ENCODE measurements at regions not wholly inside any gene's neighbourhood (a gene's known extent, or its start where the extent isn't known, plus 50 kb on each side); places are given as distances from the start of the nearest gene placed in this dataset.
A peak's percentile ranks its signal among the peaks of the same experiment; 100 is the strongest.

DNA sequence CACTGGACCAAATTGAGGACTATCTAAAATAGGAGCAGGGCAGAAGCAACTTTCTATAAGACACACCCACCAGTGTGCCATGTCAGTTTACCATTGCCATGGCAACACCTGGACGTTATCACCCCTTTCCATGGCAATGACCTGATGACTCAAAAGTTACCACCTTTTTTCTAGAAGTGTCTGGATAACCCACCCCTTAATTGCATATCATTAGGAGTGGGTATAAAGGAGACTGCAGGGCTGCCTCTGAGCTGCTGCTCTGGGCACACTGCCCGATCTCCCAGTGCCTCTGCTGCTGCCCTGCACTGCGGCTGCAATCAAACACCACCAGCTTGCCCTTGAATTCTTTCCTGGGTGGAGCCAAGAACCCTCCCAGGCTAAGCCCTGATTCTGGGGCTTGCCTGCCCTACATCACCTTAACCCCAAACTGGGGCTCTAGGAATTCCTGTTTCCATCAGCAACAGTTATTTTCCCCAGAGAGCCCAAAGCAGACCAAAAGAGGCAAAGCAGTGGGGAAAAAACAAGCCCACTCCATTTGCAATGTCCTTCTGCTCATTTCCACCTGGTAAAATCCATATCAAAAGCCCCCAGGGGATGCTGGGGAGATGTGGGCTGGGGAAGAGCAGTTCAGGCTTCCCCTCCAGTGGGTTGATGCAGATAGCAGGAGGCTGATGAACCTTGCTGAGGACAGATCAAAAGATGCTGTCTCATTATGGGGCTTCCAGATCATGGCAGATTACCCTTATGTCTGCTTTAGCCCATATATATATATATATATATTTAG is 129.5 kb upstream of the NCOR2 start:
- no peak overlapping the region for H3K27ac ChIP-seq (ENCODE audit: low read depth, low read length)
- peaks cover 6 to 37% (median 14%) of the 10 kb centered on the region in 5 donors for H3K4me1 ChIP-seq (ENCODE audit: control insufficient read depth in 5 of 5, insufficient read depth in 5 of 5, low read length in 5 of 5)
- no peak overlapping the region for H3K9ac ChIP-seq (ENCODE audit: low read length in 5 of 5)
- peaks cover 3 to 10% (median 9%) of the 10 kb centered on the region in 5 donors for H3K9me3 ChIP-seq (ENCODE audit: control insufficient read depth in 5 of 5, low read length in 5 of 5)
- no peaks in the 10 kb centered on the region for H3K27me3 ChIP-seq (ENCODE audit: control insufficient read depth in 5 of 5, insufficient read depth in 4 of 5, low read length in 5 of 5)
- no peak overlapping the region for H3K4me3 ChIP-seq (ENCODE audit: low read depth in 1 of 5, low read length in 5 of 5)
- no peaks in the 10 kb centered on the region for H3K36me3 ChIP-seq (ENCODE audit: control insufficient read depth in 5 of 5, insufficient read depth in 5 of 5, low read length in 5 of 5)

DNA sequence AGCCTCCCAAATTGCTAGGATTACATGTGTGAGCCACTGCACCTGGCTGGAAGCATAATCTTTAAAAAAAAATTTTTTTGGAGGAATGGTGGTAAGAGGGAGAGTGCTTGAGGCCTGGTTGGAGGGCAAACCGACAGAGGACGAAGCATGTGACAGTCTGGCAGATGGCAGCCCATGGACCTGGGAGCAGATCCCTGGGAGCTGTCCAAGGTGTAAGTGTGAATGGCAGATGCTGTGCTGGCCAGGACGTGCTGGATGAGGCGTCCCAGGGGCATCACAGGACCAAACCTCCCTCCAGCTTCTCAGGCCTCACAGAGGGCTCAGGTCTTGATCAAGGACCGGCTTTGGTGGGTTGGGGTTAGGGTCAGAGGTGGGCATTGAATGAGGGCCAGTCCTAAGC is 128.4 kb upstream of the NCOR2 start:
- H3K9me3 ChIP-seq (ENCODE audit: control insufficient read depth in 5 of 5, low read length in 5 of 5) = peaks cover 3 to 15% (median 11%) of the 10 kb centered on the region in 5 donors
- no peak overlapping the region for H3K4me3 ChIP-seq (ENCODE audit: low read depth in 1 of 5, low read length in 5 of 5)
- H3K36me3 ChIP-seq (ENCODE audit: control insufficient read depth in 5 of 5, insufficient read depth in 5 of 5, low read length in 5 of 5) = no peaks in the 10 kb centered on the region
- peaks cover 4 to 28% (median 8%) of the 10 kb centered on the region in 5 donors for H3K4me1 ChIP-seq (ENCODE audit: control insufficient read depth in 5 of 5, insufficient read depth in 5 of 5, low read length in 5 of 5)
- H3K27me3 ChIP-seq (ENCODE audit: control insufficient read depth in 5 of 5, insufficient read depth in 4 of 5, low read length in 5 of 5) = no peaks in the 10 kb centered on the region
- no peak overlapping the region for H3K9ac ChIP-seq (ENCODE audit: low read length in 5 of 5)
- H3K27ac ChIP-seq (ENCODE audit: low read depth, low read length) = no peak overlapping the region

DNA sequence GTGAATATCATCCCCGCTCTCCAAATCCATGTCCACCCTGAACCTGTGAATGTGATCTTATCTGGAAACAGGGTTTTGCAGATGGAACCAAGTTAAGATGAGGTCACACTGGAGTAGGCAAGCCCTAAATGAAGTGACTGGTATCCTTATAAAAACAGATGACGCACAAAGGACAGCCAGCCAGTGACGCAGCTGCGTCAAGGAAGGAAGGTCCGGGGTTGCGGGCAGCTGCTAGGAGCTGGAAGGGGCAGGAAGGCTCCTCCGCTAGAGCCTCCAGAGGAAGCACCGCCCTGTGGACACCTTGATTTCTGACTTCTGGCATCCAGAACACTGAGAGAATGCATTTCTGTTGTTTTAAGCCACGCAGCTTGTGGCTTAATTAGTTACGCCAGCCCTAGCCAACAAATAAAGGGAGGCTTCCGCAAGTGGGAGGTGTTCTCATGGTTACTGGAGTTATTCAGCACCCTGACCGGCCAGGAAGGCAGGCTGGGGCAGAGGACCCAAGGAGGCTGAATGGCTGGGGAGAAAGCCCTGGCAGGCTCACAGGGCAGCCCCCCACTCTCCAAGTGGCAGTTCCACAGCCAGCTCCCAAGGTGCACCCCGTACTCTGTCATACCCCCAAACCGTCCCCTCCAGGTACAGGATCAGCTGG is 127.6 kb upstream of the NCOR2 start:
- Histone ChIP-seq H3K27ac (ENCODE audit: low read depth, low read length) (peak overlapping the region; percentile 46), H3K27me3 (ENCODE audit: control insufficient read depth in 5 of 5, insufficient read depth in 4 of 5, low read length in 5 of 5) (no peaks in the 10 kb centered on the region), H3K9me3 (ENCODE audit: control insufficient read depth in 5 of 5, low read length in 5 of 5) (peaks cover 3 to 15% (median 11%) of the 10 kb centered on the region in 5 donors), H3K9ac (ENCODE audit: low read length in 5 of 5) (no peak overlapping the region), H3K36me3 (ENCODE audit: control insufficient read depth in 5 of 5, insufficient read depth in 5 of 5, low read length in 5 of 5) (no peaks in the 10 kb centered on the region), H3K4me3 (ENCODE audit: low read depth in 1 of 5, low read length in 5 of 5) (no peak overlapping the region), H3K4me1 (ENCODE audit: control insufficient read depth in 5 of 5, insufficient read depth in 5 of 5, low read length in 5 of 5) (peaks cover 0 to 22% (median 4%) of the 10 kb centered on the region in 5 donors)

DNA sequence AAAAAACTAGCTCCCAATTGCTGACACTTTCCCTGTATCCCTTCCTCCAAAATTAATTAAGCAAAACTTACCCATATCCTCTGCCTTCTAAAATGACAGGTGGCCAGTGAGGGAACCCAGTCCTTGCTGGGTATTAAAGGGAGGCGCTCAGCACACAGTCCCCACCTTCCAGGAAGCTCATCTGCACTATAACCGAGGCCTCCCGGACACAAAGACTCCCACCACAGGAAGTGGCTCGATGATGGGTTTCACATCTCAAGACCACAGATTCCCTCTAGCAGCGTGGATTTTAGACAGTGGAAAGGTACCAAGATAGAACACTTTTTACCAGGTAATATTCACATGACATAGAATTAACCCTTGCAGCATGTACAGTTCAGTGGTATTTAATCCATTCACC is 126.8 kb upstream of the NCOR2 start:
- Histone ChIP-seq H3K27me3 (ENCODE audit: control insufficient read depth in 5 of 5, insufficient read depth in 4 of 5, low read length in 5 of 5) (no peaks in the 10 kb centered on the region), H3K27ac (ENCODE audit: low read depth, low read length) (peak overlapping the region; percentile 46), H3K9ac (ENCODE audit: low read length in 5 of 5) (no peak overlapping the region), H3K4me3 (ENCODE audit: low read depth in 1 of 5, low read length in 5 of 5) (no peak overlapping the region), H3K36me3 (ENCODE audit: control insufficient read depth in 5 of 5, insufficient read depth in 5 of 5, low read length in 5 of 5) (no peaks in the 10 kb centered on the region), H3K9me3 (ENCODE audit: control insufficient read depth in 5 of 5, low read length in 5 of 5) (peaks cover 3 to 15% (median 11%) of the 10 kb centered on the region in 5 donors), H3K4me1 (ENCODE audit: control insufficient read depth in 5 of 5, insufficient read depth in 5 of 5, low read length in 5 of 5) (peaks cover 0 to 26% (median 4%) of the 10 kb centered on the region in 5 donors)

DNA sequence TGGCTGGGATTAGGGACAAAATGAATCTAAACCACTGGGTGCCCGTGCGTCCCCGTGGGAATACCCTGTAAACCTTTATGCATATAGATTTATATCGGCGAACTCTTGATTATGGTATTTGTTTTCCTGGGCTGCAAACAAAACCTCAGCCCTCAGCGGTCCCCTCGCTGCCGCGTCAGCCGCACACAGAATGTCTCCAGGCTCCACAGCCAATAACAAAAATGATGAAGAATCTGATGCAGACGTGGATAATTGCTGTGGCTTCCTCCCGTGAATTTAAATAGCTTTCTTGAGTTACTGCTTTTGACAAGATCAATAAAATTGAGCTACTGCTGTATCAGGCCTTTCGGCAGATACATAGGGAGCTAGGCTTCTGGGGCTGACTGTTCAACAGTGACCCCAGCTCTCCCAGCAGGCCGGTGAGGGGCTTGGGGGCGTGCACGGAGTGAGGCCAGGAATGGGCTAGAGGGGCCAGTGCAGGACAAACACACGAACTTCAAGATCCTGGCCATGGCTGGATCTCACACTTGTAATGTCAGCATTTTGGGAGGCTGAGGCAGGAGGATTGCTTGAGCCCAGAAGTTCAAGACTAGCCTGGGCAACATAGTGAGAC is 125.8 kb upstream of the NCOR2 start:
- no peak overlapping the region for H3K9ac ChIP-seq (ENCODE audit: low read length in 5 of 5)

DNA sequence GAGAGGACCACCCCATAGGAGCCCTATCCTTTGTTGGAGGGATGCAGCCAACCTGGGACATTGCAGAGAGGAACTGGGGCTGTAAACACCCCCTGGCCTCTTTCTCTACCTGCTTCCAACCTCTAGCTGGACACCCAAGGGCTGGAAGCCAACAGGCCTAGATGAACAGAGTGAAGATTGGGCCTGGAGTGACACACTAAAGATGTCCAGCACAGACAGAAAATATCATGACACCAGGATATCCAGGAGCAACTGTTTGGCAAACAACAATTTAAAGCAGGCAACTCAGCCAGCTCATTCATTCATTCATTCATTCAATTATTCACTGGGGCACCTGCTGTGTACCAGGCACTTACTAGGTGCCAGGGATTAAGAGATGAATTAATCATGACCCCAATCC is 125.0 kb upstream of the NCOR2 start:
- Histone ChIP-seq H3K9me3 (ENCODE audit: control insufficient read depth in 5 of 5, low read length in 5 of 5) (peaks cover 3 to 15% (median 11%) of the 10 kb centered on the region in 5 donors), H3K27me3 (ENCODE audit: control insufficient read depth in 5 of 5, insufficient read depth in 4 of 5, low read length in 5 of 5) (no peaks in the 10 kb centered on the region), H3K4me3 (ENCODE audit: low read depth in 1 of 5, low read length in 5 of 5) (no peak overlapping the region), H3K36me3 (ENCODE audit: control insufficient read depth in 5 of 5, insufficient read depth in 5 of 5, low read length in 5 of 5) (no peaks in the 10 kb centered on the region), H3K9ac (ENCODE audit: low read length in 5 of 5) (no peak overlapping the region), H3K4me1 (ENCODE audit: control insufficient read depth in 5 of 5, insufficient read depth in 5 of 5, low read length in 5 of 5) (peaks cover 6 to 38% (median 16%) of the 10 kb centered on the region in 5 donors), H3K27ac (ENCODE audit: low read depth, low read length) (no peak overlapping the region)

More for the DNA sequence above, 125.8 kb upstream of the NCOR2 start:
- Histone ChIP-seq H3K9me3 (ENCODE audit: control insufficient read depth in 5 of 5, low read length in 5 of 5) (peaks cover 3 to 15% (median 11%) of the 10 kb centered on the region in 5 donors), H3K4me1 (ENCODE audit: control insufficient read depth in 5 of 5, insufficient read depth in 5 of 5, low read length in 5 of 5) (peaks cover 4 to 34% (median 8%) of the 10 kb centered on the region in 5 donors), H3K27me3 (ENCODE audit: control insufficient read depth in 5 of 5, insufficient read depth in 4 of 5, low read length in 5 of 5) (no peaks in the 10 kb centered on the region), H3K4me3 (ENCODE audit: low read depth in 1 of 5, low read length in 5 of 5) (no peak overlapping the region), H3K36me3 (ENCODE audit: control insufficient read depth in 5 of 5, insufficient read depth in 5 of 5, low read length in 5 of 5) (no peaks in the 10 kb centered on the region), H3K27ac (ENCODE audit: low read depth, low read length) (no peak overlapping the region)

DNA sequence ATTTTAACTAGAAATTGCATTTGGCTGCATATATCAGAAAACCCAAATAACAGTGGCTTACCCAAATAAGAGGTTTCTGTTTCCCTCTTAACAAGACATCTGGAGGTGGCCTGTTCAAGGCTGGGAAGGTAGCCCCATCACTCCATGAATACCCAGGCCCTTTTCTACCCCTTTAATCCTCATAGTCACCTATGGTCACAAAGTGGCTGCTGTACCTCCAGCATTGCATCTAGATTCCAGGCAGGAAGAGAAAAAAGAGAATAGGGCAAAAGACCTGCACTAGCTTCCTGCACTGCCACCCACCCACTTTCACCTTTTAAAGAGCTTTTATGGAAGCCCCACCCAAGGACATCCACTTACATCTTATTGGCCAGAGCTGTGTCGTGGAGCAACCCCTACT is 124.0 kb upstream of the NCOR2 start:
- no peaks in the 10 kb centered on the region for H3K27me3 ChIP-seq (ENCODE audit: control insufficient read depth in 5 of 5, insufficient read depth in 4 of 5, low read length in 5 of 5)
- no peak overlapping the region for H3K4me3 ChIP-seq (ENCODE audit: low read depth in 1 of 5, low read length in 5 of 5)
- peaks cover 6 to 46% (median 17%) of the 10 kb centered on the region in 5 donors for H3K4me1 ChIP-seq (ENCODE audit: control insufficient read depth in 5 of 5, insufficient read depth in 5 of 5, low read length in 5 of 5)
- H3K27ac ChIP-seq (ENCODE audit: low read depth, low read length) = no peak overlapping the region
- no peak overlapping the region for H3K9ac ChIP-seq (ENCODE audit: low read length in 5 of 5)
- no peaks in the 10 kb centered on the region for H3K36me3 ChIP-seq (ENCODE audit: control insufficient read depth in 5 of 5, insufficient read depth in 5 of 5, low read length in 5 of 5)
- peaks cover 3 to 15% (median 11%) of the 10 kb centered on the region in 5 donors for H3K9me3 ChIP-seq (ENCODE audit: control insufficient read depth in 5 of 5, low read length in 5 of 5)

DNA sequence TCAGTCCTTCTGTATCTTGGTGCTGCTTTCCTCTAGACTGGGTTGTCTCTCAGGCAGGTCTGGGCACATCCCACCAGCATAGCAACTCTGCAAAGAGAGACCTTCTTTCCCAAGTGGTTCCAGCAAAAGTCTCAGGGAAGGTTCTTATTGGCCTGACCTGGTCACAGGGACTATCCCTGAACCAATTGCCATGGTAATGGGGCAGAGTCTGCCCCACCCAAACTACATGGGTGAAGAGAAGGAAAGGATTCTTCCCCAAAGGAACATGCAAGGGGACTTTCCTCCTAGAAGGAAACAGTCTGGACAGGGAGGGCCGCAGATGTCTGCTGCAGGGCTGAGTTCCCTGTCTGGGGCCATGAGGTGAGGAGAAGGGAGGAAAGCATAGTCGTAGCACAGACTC is 122.2 kb upstream of the NCOR2 start:
- Histone ChIP-seq H3K9ac (ENCODE audit: low read length in 5 of 5) (no peak overlapping the region), H3K36me3 (ENCODE audit: control insufficient read depth in 5 of 5, insufficient read depth in 5 of 5, low read length in 5 of 5) (no peaks in the 10 kb centered on the region), H3K27ac (ENCODE audit: low read depth, low read length) (no peak overlapping the region), H3K9me3 (ENCODE audit: control insufficient read depth in 5 of 5, low read length in 5 of 5) (peaks cover 3 to 15% (median 11%) of the 10 kb centered on the region in 5 donors), H3K27me3 (ENCODE audit: control insufficient read depth in 5 of 5, insufficient read depth in 4 of 5, low read length in 5 of 5) (peaks cover 0 to 3% (median 0%) of the 10 kb centered on the region in 5 donors), H3K4me1 (ENCODE audit: control insufficient read depth in 5 of 5, insufficient read depth in 5 of 5, low read length in 5 of 5) (peaks cover 18 to 51% (median 32%) of the 10 kb centered on the region in 5 donors), H3K4me3 (ENCODE audit: low read depth in 1 of 5, low read length in 5 of 5) (no peak overlapping the region)

DNA sequence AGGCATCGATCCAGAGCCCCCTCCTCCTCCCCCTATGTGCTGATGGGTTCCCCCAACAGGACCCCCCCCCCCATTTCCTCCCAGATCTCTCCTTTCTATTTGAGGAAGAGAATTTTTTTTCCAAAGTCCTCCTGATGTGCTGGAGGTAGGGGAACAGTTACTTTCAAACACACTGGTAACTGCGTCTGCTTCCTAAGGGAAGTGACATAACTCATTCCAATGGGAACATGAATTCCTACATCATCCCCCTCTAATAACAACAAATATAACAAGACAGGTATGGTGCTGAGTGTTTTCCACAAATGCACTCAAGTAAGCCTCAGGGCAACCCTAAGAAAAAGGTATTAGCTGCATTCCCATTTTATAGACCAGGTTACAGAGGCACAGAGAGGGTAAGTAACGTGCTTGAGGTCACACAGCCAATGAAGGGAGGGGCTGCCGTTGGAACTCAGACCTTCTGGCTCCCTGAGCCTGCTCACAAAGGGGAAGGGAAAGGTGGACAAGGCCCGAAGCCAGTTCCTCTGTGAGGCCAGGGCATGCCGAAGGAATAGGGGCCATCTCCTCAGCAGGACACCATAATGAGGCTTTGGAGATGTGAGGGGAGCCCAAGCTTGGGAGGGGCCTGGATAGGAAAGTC is 121.1 kb upstream of the NCOR2 start:
- no peak overlapping the region for H3K4me3 ChIP-seq (ENCODE audit: low read depth in 1 of 5, low read length in 5 of 5)
- H3K9me3 ChIP-seq (ENCODE audit: control insufficient read depth in 5 of 5, low read length in 5 of 5) = peaks cover 3 to 15% (median 11%) of the 10 kb centered on the region in 5 donors
- peaks cover 19 to 54% (median 38%) of the 10 kb centered on the region in 5 donors for H3K4me1 ChIP-seq (ENCODE audit: control insufficient read depth in 5 of 5, insufficient read depth in 5 of 5, low read length in 5 of 5)
- peak overlapping the region; percentile 65 for H3K27ac ChIP-seq (ENCODE audit: low read depth, low read length)
- no peak overlapping the region for H3K9ac ChIP-seq (ENCODE audit: low read length in 5 of 5)
- no peaks in the 10 kb centered on the region for H3K36me3 ChIP-seq (ENCODE audit: control insufficient read depth in 5 of 5, insufficient read depth in 5 of 5, low read length in 5 of 5)
- H3K27me3 ChIP-seq (ENCODE audit: control insufficient read depth in 5 of 5, insufficient read depth in 4 of 5, low read length in 5 of 5) = peaks cover 0 to 3% (median 0%) of the 10 kb centered on the region in 5 donors
